ENCODE measurements at regions not wholly inside any gene's neighbourhood (a gene's known extent, or its start where the extent isn't known, plus 50 kb on each side); places are given as distances from the start of the nearest gene placed in this dataset.
A peak's percentile ranks its signal among the peaks of the same experiment; 100 is the strongest.

DNA sequence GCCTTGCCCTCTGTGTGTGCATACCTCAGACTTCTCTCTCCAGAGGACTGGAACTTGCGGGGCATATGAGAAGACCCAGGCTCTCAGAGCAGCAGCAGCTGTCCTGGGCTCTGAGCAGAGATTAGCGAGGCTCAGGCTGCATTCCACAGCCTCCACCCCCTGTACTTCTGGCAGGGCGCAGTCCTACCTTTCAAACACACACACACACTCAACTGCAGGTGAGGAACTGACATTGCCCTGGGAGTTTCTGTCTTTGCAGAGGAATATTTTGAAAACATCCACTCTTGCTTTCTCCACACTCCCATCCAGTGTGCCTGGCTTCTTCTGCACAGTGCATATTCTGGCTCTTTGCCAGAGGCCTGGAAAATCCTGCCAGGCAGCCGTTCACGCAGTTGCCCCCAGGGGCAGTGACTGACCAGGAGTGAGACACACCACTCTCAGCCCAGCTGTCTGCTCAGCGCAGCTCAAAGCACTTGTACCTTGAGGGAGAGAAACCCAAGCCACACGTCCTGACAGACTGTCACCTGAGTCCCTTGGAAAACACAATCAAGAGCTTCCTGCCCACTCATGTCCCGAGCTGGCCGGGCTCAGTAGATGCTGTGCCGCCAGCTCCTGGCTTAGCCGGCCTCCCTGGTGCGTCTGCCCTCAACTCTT is 460.8 kb downstream of the RNF144A start:
- no peaks in the 10 kb centered on the region for H3F3A ChIP-seq (ENCODE audit: low read depth)
- peaks cover 17% of the 10 kb centered on the region for H3K4me1 Mint-ChIP-seq
- no peak overlapping the region for H3K4me3 ChIP-seq
- H3K9ac ChIP-seq: no peak overlapping the region
- no peaks in the 10 kb centered on the region for H3K9me3 Mint-ChIP-seq
- H3K9me3 ChIP-seq (ENCODE audit: low read depth): no peaks in the 10 kb centered on the region
- no peak overlapping the region for H2AFZ ChIP-seq (replicated peaks)
- H3K79me2 ChIP-seq (ENCODE audit: low read depth): no peaks in the 10 kb centered on the region
- H3K4me1 ChIP-seq: no peaks in the 10 kb centered on the region
- H3K27me3 ChIP-seq: no peaks in the 10 kb centered on the region
- H3K27ac ChIP-seq: no peak overlapping the region
- no peaks in the 10 kb centered on the region for H3K36me3 ChIP-seq
- no peak overlapping the region for H3K4me2 ChIP-seq
- H3K27me3 Mint-ChIP-seq (ENCODE audit: insufficient read depth, low read depth): no peaks in the 10 kb centered on the region
- no peak for TF ChIP-seq EZH2 (IDR thresholded peaks at IDR 0.05)
- TF ChIP-seq CTCF (IDR thresholded peaks at IDR 0.05): peak; percentile 35
- TF ChIP-seq EZH2phosphoT487 (IDR thresholded peaks at IDR 0.05): no peak
- no peak overlapping the region for H3K4me3 Mint-ChIP-seq
- H3K36me3 Mint-ChIP-seq: no peaks in the 10 kb centered on the region
- H4K20me1 ChIP-seq (ENCODE audit: low read depth): no peaks in the 10 kb centered on the region
- DNase-seq (ENCODE audit: low spot score): peak; percentile 42
- no peak overlapping the region for H3K27ac Mint-ChIP-seq

DNA sequence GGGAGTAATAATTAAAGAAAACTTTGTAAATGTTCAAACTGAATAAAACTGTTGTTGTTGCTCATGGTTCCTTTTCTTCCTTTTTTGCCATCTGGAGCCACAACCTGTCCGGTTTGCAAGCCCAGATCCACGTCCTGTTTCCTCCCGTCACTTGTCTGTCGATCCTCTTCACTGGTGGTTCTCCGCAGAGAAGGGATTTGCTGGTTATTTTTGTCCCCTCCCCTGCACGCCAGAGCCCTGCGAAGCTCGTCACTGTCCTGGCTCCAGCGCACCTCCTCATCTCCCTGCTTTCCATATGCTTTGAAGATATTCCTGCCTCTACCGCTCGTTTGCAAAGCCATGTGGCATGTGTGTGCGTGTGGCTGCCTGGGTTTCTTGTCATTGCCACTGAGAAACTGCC is 461.4 kb downstream of the RNF144A start:
- Histone ChIP-seq H4K20me1 (ENCODE audit: low read depth) (no peaks in the 10 kb centered on the region), H2AFZ (replicated peaks) (no peak overlapping the region), H3K4me3 (no peak overlapping the region), H3K27ac (no peak overlapping the region), H3K4me1 (no peaks in the 10 kb centered on the region), H3K9me3 (ENCODE audit: low read depth) (no peaks in the 10 kb centered on the region), H3K79me2 (ENCODE audit: low read depth) (no peaks in the 10 kb centered on the region), H3K36me3 (no peaks in the 10 kb centered on the region), H3F3A (ENCODE audit: low read depth) (no peaks in the 10 kb centered on the region), H3K9ac (no peak overlapping the region), H3K4me2 (no peak overlapping the region), H3K27me3 (no peaks in the 10 kb centered on the region)
- Mint-ChIP-seq H3K27me3 (ENCODE audit: insufficient read depth, low read depth) (no peaks in the 10 kb centered on the region), H3K4me3 (no peak overlapping the region), H3K4me1 (peaks cover 17% of the 10 kb centered on the region), H3K27ac (peak overlapping the region; percentile 33), H3K36me3 (no peaks in the 10 kb centered on the region), H3K9me3 (no peaks in the 10 kb centered on the region)
- DNase-seq (ENCODE audit: low spot score): no peak
- TF ChIP-seq EZH2 (IDR thresholded peaks at IDR 0.05) (no peak), EZH2phosphoT487 (IDR thresholded peaks at IDR 0.05) (no peak), CTCF (IDR thresholded peaks at IDR 0.05) (no peak)

- H3K79me2 ChIP-seq (ENCODE audit: low read depth): no peaks in the 10 kb centered on the region
- H3F3A ChIP-seq (ENCODE audit: low read depth): no peaks in the 10 kb centered on the region
- no peaks in the 10 kb centered on the region for H3K36me3 Mint-ChIP-seq
- TF ChIP-seq CTCF (IDR thresholded peaks at IDR 0.05) (peak; percentile 7), EZH2phosphoT487 (IDR thresholded peaks at IDR 0.05) (no peak)
- H3K27ac Mint-ChIP-seq: no peak overlapping the region
- H3K9me3 ChIP-seq (ENCODE audit: low read depth): no peaks in the 10 kb centered on the region
- no peaks in the 10 kb centered on the region for H3K4me1 ChIP-seq
- no peak overlapping the region for H3K27ac ChIP-seq
- no peak overlapping the region for H3K4me3 Mint-ChIP-seq
- no peaks in the 10 kb centered on the region for H4K20me1 ChIP-seq (ENCODE audit: low read depth)
- no peaks in the 10 kb centered on the region for H3K27me3 Mint-ChIP-seq (ENCODE audit: insufficient read depth, low read depth)
- H3K4me3 ChIP-seq: no peak overlapping the region
- H3K9ac ChIP-seq: no peak overlapping the region
- no peaks in the 10 kb centered on the region for H3K27me3 ChIP-seq
- DNase-seq (ENCODE audit: low spot score): no peak
- no peaks in the 10 kb centered on the region for H3K36me3 ChIP-seq
- H2AFZ ChIP-seq (replicated peaks): no peak overlapping the region
- H3K9me3 Mint-ChIP-seq: no peaks in the 10 kb centered on the region
- peaks cover 17% of the 10 kb centered on the region for H3K4me1 Mint-ChIP-seq
- H3K4me2 ChIP-seq: no peak overlapping the region
Observed at GRCh38 chr2:7379799-7380198, 462.6 kb downstream of the RNF144A start.
